Common myeloid progenitor, CD34-positive (primary cell): ENCODE measurements at regions not wholly inside any gene's neighbourhood (a gene's known extent, or its start where the extent isn't known, plus 50 kb on each side); places are given as distances from the start of the nearest gene placed in this dataset.

Experiments used
- CTCF ChIA-PET: fragments of 350-600 bp; sonication (Branson Sonifier 250); formaldehyde crosslinking; loops from one replicate; lab custom pipeline; 2021; ENCODE audit warnings: antibody characterized with exemption; lab: Charles Lee
- POLR2A ChIA-PET: fragments of 350-600 bp; sonication (Branson Sonifier 250); formaldehyde crosslinking; loops from one replicate; lab custom pipeline; 2021; ENCODE audit warnings: antibody characterized with exemption; lab: Charles Lee
- DNase-seq, 3 donors: peaks; one replicate each; pipeline versions ENCODE4 v3.0.0 to v3.0.0-alpha.2; 2013
- H3K27ac ChIP-seq, 2 experiments: 1 replicate in 1 of 2; 2 replicates in 1 of 2; pipeline ENCODE4 v1.7.0; 2013; ENCODE audit warnings: inconsistent platforms in 2 of 2, low read length in 2 of 2, mild to moderate bottlenecking in 2 of 2, low read depth in 1 of 2, moderate library complexity in 1 of 2; ENCODE audit not compliant: severe bottlenecking in 2 of 2, insufficient read depth in 1 of 2, poor library complexity in 1 of 2
- H3K27me3 ChIP-seq, 5 experiments: replicated peaks in 2 of 5; 1 replicate in 3 of 5; 2 replicates in 2 of 5; pipeline versions ENCODE4 v1.6.1 to v1.7.0; 2013; ENCODE audit warnings: low read length in 4 of 5, mild to moderate bottlenecking in 2 of 5, moderate library complexity in 2 of 5, inconsistent platforms in 1 of 5; ENCODE audit not compliant: insufficient read depth in 5 of 5, control insufficient read depth in 4 of 5
- H3K36me3 ChIP-seq, 4 experiments: 1 replicate in 2 of 4; 2 replicates in 2 of 4; pipeline versions ENCODE4 v1.6.1 to v1.7.0; 2013; ENCODE audit warnings: low read length in 3 of 4, control low read depth in 1 of 4, mild to moderate bottlenecking in 1 of 4; ENCODE audit not compliant: control insufficient read depth in 4 of 4, insufficient read depth in 4 of 4
- H3K4me1 ChIP-seq, 4 experiments: 1 replicate in 3 of 4; 2 replicates in 1 of 4; pipeline versions ENCODE4 v1.6.1 to v1.7.1; 2013; ENCODE audit warnings: low read length in 3 of 4, mild to moderate bottlenecking in 3 of 4, control low read depth in 1 of 4, inconsistent platforms in 1 of 4, moderate library complexity in 1 of 4; ENCODE audit not compliant: control insufficient read depth in 4 of 4, insufficient read depth in 4 of 4; ENCODE audit errors: control extremely low read depth in 1 of 4
- H3K4me3 ChIP-seq, 7 experiments: 1 replicate in 4 of 7; 2 replicates in 3 of 7; pipeline versions ENCODE4 v1.5.1 to v1.7.0; 2013; ENCODE audit warnings: mild to moderate bottlenecking in 7 of 7, low read length in 6 of 7, moderate library complexity in 6 of 7, inconsistent platforms in 2 of 7, low read depth in 2 of 7, control low read depth in 1 of 7; ENCODE audit not compliant: insufficient read depth in 4 of 7, control insufficient read depth in 1 of 7; ENCODE audit errors: extremely low read depth in 1 of 7
- H3K9me3 ChIP-seq, 5 experiments: 1 replicate in 4 of 5; 2 replicates in 1 of 5; pipeline versions ENCODE4 v1.6.1 to v1.7.1; 2013; ENCODE audit warnings: low read length in 4 of 5, mild to moderate bottlenecking in 2 of 5, inconsistent platforms in 1 of 5, low read depth in 1 of 5, moderate library complexity in 1 of 5; ENCODE audit not compliant: control insufficient read depth in 4 of 5, insufficient read depth in 2 of 5; ENCODE audit errors: control extremely low read depth in 1 of 5
- WGBS: methylation state at CpG from one replicate; pipeline ENCODE4 v1.1.5; 2013; ENCODE audit not compliant: insufficient coverage; 5-methylcytosine and 5-hydroxymethylcytosine counted together

DNA sequence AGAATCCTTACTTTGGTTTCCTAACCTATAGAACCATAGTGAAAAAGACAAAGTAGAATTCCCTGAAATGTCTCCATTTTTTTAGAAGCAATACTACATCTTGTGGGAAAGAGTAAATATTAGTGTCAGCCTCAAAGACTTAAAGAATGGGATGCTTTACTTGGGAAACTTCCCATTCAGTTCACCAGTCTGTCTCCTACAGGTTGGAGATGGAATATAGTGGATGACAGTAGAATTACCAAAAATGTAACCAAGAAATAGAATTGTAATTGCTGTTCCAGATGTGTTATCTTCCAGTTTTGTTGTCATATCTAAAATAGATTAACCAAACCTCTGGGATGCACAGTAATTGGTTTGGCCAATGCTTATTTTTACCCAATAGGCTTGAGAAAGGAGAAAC, 338.6 kb upstream of the GRID2 start:
- no peaks in the 10 kb centered on the region for H3K27me3 ChIP-seq
- no peak overlapping the region for H3K27ac ChIP-seq
- H3K36me3 ChIP-seq = no peaks in the 10 kb centered on the region
- no peaks in the 10 kb centered on the region for H3K4me1 ChIP-seq
- no peak overlapping the region for H3K4me3 ChIP-seq
- no peaks in the 10 kb centered on the region for H3K9me3 ChIP-seq
- ChIA-PET POLR2A (no interaction called here), CTCF (no interaction called here)
- no peak for DNase-seq

GRCh38 chr4:91973479-91974153, 330.1 kb upstream of the GRID2 start:
- Histone ChIP-seq H3K27ac (no peak overlapping the region), H3K4me1 (no peaks in the 10 kb centered on the region), H3K36me3 (no peaks in the 10 kb centered on the region), H3K9me3 (no peaks in the 10 kb centered on the region), H3K27me3 (no peaks in the 10 kb centered on the region), H3K4me3 (no peak overlapping the region)
- WGBS = no CpG with 5 or more reads among the region's 1 CpG
- ChIA-PET POLR2A (no interaction called here), CTCF (no interaction called here)
- DNase-seq = no peak

DNA sequence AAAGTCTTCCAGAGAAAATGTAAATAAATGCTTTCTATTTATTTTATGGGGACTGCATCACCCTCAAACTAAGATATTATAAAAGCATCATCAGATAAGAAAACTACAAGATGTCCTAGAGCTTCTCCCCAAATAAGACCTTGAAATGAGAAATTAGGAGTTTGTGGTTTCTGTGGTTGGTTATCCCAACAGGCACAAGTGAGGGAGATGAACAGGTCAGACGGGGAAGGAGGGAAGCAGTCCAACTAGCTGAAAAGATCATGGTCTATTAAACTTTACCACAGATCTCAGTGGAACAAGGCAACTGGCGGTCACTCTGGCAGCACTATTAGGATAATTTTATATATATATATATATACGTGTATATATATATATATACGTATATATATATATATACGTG, 319.3 kb upstream of the GRID2 start:
- Histone ChIP-seq H3K4me1 (no peaks in the 10 kb centered on the region), H3K4me3 (no peak overlapping the region), H3K27me3 (no peaks in the 10 kb centered on the region), H3K27ac (no peak overlapping the region), H3K36me3 (no peaks in the 10 kb centered on the region), H3K9me3 (no peaks in the 10 kb centered on the region)
- POLR2A ChIA-PET = no interaction called here
- no CpG with 5 or more reads among the region's 5 CpGs for WGBS
- CTCF ChIA-PET = no interaction called here
- no peak for DNase-seq

DNA sequence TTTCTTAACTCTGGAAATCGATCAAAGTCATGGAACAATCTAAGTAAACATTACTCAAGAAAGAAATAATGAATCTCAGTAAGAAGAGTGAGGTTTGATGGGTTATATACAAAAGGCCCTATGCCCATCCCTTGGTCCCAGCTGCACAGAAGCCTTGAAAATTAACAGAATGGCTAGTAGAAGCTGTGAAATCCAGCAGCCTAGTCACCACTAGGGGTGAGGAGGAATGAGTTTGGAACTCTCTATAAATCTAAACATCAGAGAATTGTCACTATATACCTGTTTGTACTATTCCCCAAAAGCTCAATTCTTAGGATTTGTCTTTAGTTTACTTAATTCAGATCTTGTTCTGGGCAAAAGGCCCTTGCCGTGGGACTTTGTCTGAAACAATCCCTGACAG, 313.9 kb upstream of the GRID2 start:
- POLR2A ChIA-PET = no interaction called here
- CTCF ChIA-PET = no interaction called here
- no peaks in the 10 kb centered on the region for H3K4me1 ChIP-seq
- H3K27me3 ChIP-seq = no peaks in the 10 kb centered on the region
- no peak for DNase-seq
- H3K36me3 ChIP-seq = no peaks in the 10 kb centered on the region
- H3K9me3 ChIP-seq = no peaks in the 10 kb centered on the region
- no peak overlapping the region for H3K4me3 ChIP-seq
- WGBS = 0% methylated on average over 1 of the region's 2 CpGs
- H3K27ac ChIP-seq = no peak overlapping the region

- H3K9me3 ChIP-seq = no peaks in the 10 kb centered on the region
- H3K4me1 ChIP-seq = no peaks in the 10 kb centered on the region
- POLR2A ChIA-PET = no interaction called here
- no peaks in the 10 kb centered on the region for H3K36me3 ChIP-seq
- 42% methylated on average over 1 of the region's 2 CpGs for WGBS
- no peak overlapping the region for H3K27ac ChIP-seq
- CTCF ChIA-PET = no interaction called here
- no peaks in the 10 kb centered on the region for H3K27me3 ChIP-seq
- H3K4me3 ChIP-seq = no peak overlapping the region
- DNase-seq = no peak
These were observed 313.0 kb upstream of the GRID2 start for GRCh38 chr4:91990726-91991125.

- Histone ChIP-seq H3K27ac (no peak overlapping the region), H3K27me3 (no peaks in the 10 kb centered on the region), H3K36me3 (no peaks in the 10 kb centered on the region), H3K4me1 (no peaks in the 10 kb centered on the region), H3K9me3 (no peaks in the 10 kb centered on the region), H3K4me3 (no peak overlapping the region)
- no peak for DNase-seq
- ChIA-PET CTCF (no interaction called here), POLR2A (no interaction called here)
- 100% methylated on average over 1 of the region's 2 CpGs for WGBS
These were observed 306.7 kb upstream of the GRID2 start for GRCh38 chr4:91997045-91997444.

GRCh38 chr4:92012899-92013867, 290.6 kb upstream of the GRID2 start:
- Histone ChIP-seq H3K27me3 (no peaks in the 10 kb centered on the region), H3K4me1 (no peaks in the 10 kb centered on the region), H3K36me3 (no peaks in the 10 kb centered on the region), H3K4me3 (no peak overlapping the region), H3K9me3 (peaks cover 0 to 2% (median 0%) of the 10 kb centered on the region in 5 experiments), H3K27ac (no peak overlapping the region)
- no peak for DNase-seq
- ChIA-PET CTCF (no interaction called here), POLR2A (no interaction called here)
- WGBS = 66% methylated on average over 9 of the region's 16 CpGs
